HG03439 (cell line): ENCODE measurements at regions not wholly inside any gene's neighbourhood (a gene's known extent, or its start where the extent isn't known, plus 50 kb on each side); places are given as distances from the start of the nearest gene placed in this dataset.

ENCODE experiments used
- ATAC-seq: cut with Tn5 transposase; IDR thresholded peaks from one replicate; pipeline ENCODE4 v1.9.1; 2021; ENCODE audit warnings: mild to moderate bottlenecking, moderate library complexity; ENCODE audit not compliant: unreplicated experiment

DNA sequence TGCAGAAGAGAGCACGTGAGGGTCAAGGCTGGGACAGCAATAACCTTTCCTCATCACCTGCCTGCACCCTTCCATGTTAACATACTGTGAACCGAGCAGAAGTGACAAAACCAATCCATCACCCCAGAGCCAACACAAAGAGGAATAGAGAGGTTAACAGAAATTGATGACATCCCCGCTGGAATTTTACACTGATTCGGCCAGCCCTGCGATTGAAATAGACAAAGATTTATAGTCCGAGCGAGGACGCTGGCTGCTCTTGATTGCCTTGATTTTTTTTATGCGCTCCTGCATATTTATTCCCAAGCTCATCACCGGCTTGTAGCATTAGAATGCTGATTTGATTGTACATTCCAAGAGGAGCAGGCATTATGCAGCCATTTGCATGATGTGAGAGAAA lies 729.7 kb downstream of the BCL11B start:
- no peak for ATAC-seq

DNA sequence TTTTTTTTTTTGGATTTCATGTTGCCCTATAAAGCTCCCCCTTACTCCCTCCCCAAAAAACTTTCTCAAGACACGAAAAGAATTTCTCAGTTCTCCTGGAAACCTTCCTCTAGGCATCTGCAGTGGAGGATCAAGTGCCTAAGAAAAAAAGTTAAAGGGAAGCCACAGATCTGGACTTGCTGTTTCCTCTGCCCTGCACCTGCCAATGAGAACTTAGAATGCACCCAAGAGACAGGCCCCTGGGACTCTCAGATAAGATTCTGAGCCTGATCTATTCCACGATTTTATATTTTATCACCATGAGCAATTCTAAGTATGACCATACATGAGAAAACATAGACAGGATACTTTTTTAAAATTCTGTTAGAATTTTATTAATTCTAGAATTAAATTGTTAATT lies 728.9 kb downstream of the BCL11B start:
- ATAC-seq, result no peak

DNA sequence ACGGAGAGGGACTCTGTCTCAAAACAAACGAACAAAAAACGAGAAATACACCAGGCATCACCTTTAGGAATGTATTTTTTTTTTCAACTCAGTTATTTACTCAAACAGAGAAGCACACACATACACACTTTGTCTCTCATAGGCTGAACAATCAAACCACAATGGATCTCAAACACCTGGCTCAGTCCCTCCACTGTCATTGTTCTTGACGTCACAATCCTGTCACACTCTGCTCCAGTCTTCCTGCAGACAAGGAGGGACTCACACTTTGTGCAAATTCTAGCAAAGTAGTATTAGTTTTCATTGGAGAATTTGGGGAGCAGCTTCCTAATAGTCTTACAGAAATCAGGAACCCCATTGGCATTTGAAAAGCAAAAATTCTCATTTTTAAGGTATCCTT lies 727.8 kb downstream of the BCL11B start:
- ATAC-seq, result no peak

DNA sequence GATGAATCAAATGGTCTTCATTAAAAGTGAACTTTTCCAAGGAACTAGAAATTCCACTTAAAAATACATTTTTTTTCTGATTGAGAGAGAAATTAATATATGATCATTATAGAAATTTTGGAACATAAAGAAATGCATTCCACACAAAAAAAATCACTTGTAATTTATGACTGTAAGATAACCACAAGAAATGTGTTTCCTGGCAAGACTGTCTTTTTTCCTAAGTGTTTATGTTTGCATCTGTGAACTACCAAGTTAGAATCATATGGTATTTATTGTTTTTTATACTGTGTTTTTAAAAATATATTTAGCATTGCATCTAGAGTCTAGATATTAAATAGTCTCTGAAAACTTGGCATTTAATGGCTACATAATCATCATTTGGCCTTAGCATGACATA lies 726.8 kb downstream of the BCL11B start:
- no peak for ATAC-seq

DNA sequence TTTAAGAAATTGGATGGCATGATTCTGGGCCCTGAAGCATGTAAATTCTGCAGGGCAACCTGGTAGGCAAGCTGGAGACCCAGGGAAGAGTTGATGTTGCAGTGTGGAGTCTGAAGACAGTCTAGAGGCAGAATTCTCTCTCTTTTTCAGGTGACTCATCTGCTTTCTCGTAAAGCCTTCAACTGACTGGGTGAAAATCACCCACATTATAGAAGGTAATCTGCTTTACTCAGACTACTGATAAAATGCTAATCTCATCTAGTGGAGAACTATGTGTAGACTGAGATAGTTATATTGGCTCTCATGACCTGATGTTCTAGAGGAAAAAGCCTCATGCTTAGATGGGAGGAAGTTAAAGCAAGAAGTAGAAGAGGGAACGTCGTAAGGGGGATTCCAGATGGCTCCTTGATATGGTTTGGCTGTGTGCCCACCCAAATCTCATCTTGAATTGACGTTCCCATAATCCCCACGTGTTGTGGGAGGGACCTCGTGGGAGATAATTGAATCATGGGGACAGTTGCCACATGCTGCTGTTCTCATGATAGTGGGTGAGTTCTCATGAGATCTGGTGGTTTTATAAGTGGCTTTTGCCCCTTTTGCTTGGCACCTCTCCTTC lies 723.8 kb downstream of the BCL11B start:
- no peak for ATAC-seq

DNA sequence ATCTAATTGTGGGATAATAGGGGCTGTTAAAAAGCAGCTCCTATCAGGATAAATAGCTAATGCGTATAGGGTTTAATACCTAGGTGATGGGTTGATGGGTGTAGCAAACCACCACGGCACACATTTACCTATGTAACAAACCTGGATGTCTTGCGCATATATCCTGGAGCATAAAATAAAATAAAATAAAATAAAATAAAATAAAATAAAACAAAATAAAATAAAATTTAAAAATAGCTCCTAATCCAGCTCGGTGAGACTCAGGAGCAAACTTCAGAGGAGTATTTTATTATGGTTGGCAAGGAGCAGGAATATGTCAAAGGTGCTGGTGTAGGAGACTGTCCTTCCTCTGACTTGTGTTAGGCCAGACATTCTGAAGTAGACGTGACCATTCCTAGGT lies 721.0 kb downstream of the BCL11B start:
- ATAC-seq, result no peak

DNA sequence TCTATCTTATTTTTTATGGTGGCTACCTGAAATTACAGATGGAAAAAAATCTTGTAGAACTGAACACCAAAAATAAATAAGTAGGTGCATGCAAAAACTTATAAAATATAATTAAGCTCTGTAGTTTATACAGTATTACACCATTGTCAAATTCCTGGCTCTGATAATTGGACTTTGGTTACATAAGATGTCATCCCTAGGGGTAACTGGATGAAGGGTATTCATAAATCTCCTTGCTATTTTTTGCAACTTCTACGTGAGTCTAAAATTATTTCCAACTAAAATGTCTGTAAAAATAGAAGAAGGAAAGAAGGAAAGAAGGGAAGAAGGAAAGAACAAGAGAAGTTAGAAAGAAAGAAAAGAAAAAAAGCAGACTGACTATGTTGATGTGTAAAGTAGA lies 716.6 kb downstream of the BCL11B start:
- no peak for ATAC-seq

DNA sequence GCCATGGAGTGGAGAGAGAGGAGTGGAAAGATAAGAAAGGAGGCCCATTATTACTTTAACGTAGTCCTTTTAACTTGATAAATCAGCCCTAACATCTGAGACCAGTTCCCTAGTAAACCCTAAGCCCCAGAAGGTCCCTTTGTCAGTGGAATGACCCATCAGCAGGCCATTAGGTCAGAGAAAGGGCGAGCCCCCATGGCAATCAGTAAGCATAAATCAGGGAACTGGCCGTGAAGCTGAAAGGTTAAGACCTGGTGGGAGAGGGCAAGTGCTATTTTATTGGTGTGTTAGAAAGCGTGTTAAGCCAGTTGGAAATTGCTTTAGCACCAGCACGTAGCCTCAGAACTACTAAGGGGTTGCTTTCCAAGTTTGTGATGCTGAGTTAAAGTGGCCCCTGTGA lies 708.0 kb downstream of the BCL11B start:
- ATAC-seq, result no peak

DNA sequence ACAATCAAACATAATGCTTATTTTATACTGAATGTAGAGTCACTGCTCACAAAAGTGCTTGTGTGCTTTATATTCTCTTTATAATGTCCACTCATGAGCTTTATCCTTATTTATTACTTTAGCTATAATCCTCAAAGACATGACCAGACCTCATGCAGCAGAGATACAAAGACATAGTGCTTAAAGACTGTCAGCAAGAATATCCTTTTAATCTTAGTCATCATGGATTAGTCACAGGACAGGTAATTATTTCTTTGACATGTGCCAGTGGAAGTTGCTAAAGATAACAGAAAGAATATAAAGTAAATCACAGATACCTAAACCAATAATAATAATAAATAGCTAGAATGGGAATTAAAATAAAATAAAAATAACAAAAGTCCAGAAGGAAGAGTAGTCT lies 707.5 kb downstream of the BCL11B start:
- ATAC-seq, result no peak

DNA sequence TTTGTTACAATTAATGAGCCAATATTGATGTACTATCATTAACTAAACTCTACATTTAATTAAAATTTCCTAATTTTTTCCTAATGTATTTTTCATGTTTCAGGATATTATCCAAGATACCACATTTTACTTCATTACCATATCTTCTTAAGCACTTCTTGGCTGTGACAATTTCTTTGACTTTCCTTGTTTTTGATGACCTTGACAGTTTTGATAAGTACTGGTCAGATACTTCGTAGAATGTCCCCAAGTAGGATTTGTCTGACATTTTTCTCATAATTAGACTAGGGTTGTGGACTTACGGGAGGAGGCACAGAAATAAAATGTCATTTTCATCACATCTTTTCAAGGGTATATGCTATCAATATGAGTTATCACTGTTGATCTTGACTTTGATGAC lies 700.9 kb downstream of the BCL11B start:
- ATAC-seq, result no peak

DNA sequence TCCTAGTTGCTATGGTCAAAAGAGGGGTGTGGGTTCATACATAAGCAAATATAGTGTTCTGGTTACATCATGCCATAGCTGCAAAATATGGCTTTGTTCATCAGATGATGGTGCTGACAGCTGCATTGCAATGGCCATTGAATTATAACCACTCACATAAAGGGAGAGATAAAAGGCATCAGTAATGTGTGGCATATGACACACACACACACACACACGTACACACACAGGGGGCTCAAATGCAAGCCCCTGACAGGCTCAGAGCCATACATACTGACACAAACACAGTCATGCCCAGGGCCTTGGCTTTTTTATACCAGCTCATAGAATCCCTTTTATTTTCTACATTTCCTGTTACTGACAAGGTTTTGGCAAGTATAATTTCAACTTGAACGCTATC lies 698.9 kb downstream of the BCL11B start:
- no peak for ATAC-seq

DNA sequence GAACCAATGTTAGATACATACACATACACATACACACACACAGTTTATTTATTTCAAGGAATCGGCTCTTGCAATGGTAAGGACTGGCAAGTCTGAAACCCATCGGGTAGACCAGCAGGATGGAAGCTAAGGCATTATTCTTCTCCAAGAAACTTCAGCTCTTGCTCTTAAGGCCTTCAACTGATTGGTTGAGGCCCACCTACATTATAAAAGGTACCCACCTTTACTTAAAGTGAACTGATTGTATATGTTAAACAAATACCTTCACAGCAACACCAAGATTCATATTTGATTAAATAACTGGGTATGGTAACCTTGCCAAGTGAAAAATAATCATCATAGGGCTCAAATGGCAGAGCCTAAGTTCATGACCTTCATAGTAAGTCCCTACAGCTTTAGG lies 695.5 kb downstream of the BCL11B start:
- ATAC-seq, result no peak

DNA sequence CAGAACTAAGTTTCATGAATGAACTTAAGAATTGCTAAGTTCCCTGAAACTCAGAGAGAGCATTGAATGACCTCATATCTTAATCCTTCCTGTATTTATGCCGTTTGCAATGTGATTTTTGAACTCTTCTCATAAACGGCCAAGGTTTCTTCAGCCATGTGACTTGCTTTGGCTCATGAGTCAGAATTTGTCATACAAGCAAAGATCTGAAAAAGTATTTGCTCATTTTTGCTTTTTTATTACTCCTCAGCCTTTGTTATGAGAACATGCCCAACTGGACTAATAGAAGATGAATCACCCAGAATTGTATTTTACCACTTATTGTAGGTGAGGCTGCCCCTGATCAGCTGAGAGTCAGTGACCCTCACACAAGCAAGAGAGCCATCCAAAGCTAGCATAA lies 693.8 kb downstream of the BCL11B start:
- no peak for ATAC-seq

DNA sequence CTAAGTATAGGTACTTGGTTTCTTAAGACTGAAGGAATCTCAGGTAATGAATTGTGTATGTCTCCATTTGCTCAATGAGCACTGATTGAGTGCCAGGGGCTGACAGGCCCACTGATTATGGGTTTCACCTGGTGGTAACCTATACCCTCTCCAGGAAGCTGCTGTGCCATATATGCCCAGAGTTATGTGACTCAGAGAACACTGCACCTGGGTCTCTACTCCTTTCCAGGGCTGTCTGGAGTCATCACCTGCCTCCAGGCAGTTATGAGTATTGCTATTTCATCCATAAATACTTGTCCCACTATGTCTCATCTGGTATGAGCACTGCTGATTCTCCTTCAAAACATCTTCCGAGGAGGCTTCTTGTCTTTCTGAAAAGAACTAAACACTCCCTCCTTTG lies 692.9 kb downstream of the BCL11B start:
- ATAC-seq, result no peak

DNA sequence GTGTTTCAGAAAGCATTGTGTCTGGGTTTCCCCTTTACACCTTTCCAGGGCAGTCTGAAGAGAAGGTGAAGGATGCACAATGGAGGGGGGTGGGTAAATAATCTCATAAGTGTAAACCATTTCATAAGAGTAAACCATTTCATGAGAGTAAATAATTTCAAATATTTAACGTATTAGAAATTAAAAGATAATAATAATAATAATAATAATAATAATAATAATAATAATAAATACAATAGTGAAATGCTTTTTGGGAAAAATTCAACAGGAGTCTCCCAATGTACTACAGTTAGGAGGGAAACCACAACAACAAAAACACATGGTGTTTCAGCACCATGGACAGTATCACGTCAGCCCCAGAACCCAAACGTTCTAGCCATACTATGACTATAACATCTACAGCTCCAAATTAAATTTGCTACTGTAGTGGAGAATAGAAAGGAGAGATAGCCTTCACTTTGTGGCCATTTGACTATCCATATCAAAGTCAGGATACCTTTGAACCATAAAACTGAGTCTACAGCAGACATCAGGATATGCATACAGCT lies 691.8 kb downstream of the BCL11B start:
- no peak for ATAC-seq

DNA sequence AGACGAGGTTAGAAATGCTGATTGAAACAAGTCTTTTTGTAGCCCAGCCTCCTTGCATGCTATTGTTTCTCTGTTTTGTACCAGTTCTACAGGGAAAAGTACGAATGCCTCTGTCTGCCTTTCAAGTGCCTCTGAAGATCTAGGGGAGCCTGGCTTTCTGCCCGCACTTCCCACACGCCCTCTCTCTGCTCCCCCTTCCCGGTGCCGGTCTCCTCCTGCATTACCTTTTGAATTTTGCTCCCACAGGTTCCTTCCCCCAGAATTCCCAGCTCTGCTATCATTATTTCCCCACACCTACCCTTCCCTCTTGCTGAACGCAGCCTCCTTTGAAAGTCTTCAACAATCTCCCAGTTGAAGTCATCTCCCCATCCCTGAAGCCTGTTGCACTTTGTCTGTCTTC lies 689.7 kb downstream of the BCL11B start:
- ATAC-seq, result no peak

DNA sequence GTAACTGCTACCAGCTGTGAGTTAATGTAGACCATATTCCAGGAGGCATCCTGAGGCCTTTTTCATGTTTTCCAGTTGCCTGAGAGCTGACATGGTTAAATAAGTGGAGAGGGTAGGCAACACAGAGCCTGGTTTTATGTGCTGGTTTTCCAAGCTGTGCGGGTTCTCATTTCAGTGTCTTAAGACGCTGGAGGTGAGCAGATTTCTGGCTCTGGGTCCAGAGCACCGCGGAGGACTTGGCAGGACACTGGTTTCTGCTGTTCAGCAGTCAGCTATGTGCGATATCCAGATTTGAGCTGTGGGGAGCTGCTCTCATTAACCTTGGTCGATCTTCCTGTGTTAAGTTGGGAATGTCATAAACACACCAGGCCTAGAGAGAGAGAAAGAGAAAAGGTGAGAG lies 680.8 kb downstream of the BCL11B start:
- no peak for ATAC-seq

DNA sequence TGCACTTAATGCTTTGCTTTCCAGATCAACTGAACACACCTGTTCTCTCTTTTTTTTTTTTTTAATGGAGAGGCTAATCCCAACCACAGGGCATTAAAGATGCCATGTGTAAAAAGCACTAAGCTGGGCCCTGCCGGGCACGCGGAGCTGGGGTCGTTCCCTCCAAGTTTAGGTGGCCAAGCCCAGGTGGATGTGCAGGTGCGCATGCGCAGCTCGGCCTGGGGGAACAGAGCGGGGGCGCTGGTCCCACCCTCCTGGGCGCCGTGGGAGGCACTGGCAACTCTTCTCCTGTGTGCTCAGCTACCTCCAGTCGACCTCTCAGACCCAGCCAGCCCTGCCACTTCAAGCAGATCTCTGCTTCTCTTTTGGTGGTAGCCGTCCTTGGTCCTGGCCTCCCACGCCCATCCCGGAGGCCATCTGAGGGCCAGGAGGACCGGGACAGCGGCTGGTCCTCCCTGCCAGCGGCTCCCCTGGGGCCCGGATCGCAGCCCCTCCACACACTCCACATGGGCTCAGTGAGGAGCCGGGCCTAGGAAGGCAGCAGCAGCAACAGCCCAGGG lies 679.3 kb downstream of the BCL11B start:
- ATAC-seq, result no peak

DNA sequence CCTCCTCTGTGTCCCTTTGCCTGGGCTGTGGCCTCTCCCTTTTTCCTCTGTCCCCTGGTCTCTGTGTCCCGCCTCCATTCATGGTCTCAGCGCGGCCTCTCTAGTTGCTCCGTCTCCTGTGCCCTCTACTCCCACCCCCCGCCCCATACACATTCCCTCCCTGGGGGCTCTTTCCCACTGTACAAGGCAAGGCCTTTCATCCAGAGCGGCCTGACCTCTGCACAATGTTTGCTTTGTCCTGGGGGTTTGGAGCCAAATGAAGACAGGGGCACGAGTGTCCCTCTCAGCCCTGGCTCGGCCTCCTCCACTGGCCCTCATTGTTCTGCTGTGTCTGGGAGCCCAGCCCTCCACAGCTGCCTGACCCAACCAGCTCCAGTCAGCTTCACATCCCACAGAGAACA lies 678.6 kb downstream of the BCL11B start:
- no peak for ATAC-seq

DNA sequence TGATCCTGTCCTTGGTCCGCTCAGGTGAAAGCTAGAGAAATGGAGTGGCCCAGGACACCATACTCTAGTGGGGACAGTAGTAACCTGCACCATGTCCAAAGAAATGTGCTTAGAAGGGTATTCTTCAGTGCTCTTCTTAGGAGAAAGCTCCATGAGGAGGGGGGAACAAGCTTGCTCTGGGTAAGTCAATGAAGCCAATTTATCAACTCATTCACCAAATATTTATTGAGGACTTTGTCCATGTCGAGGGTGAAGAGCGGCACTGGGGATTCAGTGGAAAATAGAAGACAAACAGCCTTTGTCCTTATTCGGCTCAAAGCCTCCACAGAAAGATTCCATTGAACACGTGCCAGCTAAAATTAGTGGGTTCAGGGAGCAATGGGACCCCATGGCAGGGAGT lies 677.8 kb downstream of the BCL11B start:
- ATAC-seq, result no peak

DNA sequence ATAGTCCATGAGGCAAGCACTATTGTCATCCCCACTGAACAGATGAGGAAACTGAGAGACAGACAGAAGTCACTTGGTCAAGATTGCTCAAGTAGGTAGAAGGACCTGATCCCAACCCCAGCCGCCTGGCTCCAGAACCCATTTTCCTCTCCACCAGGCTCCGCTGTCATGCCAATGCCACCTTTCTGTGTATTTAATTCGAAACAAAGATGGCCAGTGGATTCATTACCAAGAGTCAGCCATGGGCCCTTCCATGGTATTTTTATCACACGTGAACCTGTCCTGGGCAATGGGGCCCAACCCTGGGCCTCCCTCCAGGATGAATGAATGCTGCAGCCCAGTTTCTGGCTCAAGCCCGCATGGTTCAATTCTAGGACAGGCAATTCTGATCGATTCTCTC lies 673.4 kb downstream of the BCL11B start:
- no peak for ATAC-seq

DNA sequence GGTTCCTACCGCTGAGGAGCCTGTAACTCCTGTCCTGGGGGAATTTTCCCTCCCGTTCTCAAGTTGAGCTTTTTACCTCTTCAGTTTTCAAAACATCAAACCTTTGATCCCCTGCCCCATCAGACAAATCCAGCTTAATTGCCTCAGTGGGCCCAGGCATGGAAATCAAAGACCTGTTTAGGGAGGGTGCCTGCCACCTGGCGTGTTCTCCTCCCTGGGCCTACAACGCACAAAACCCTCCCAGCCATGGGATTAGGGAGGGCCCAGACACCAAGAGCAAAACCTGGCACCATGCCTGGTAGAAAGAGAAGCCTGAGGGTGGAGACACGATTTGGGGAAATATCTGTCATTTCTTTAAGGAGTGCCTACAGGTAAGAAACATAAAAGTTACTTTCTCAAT lies 672.9 kb downstream of the BCL11B start:
- no peak for ATAC-seq

DNA sequence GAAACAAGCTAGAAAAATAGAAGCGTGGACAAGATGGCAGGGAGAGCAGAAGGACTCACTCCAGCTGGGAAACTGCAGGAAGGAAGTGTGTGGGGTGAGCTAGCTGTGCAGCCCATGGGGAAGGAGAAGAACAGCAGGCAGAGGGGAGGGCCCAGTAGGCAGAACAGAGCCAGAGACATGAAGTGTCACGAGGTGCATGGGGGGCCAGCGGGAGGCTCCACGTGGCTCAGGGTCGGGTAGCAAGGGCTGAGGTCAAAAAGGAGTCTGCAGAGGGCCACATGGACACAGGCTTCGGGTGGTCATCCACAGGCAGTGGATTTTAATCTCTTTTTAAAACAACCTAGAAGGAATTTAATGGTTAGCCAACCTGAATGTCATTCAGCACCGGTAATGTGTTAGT lies 669.0 kb downstream of the BCL11B start:
- ATAC-seq, result no peak
